SK-N-SH treated with all-trans-retinoic acid at 6 μM for 48 hours (cell line): ENCODE measurements at regions not wholly inside any gene's neighbourhood (a gene's known extent, or its start where the extent isn't known, plus 50 kb on each side); places are given as distances from the start of the nearest gene placed in this dataset.

ENCODE experiments used
- ARNTL ChIP-seq: fragments of 450-650 bp; formaldehyde crosslinking; IDR thresholded peaks from 2 replicates; pipeline ENCODE4 v1.5.0; 2020; ENCODE audit warnings: low read depth, mild to moderate bottlenecking, moderate library complexity, borderline replicate concordance
- CSDC2 ChIP-seq: fragments of 250-450 bp; sonication (Bioruptor Pico); IDR thresholded peaks from 2 replicates; pipeline ENCODE4 v1.5.0; 2020; ENCODE audit warnings: mild to moderate bottlenecking, moderate library complexity
- GLIS3 ChIP-seq: fragments of 250-450 bp; sonication (Bioruptor Pico); IDR thresholded peaks from 2 replicates; pipeline ENCODE4 v1.5.0; 2020; ENCODE audit warnings: mild to moderate bottlenecking, moderate library complexity
- ISL1 ChIP-seq: fragments of 250-450 bp; sonication (Bioruptor Pico); IDR thresholded peaks from 2 replicates; pipeline ENCODE4 v2.1.2; 2022; ENCODE audit warnings: mild to moderate bottlenecking, moderate library complexity
- OSR1 ChIP-seq: fragments of 250-450 bp; sonication (Bioruptor Pico); IDR thresholded peaks from 2 replicates; pipeline ENCODE4 v1.8.0; 2022; ENCODE audit warnings: moderate library complexity, mild to moderate bottlenecking, inconsistent platforms
- PATZ1 ChIP-seq: fragments of 250-450 bp; sonication (Bioruptor Pico); IDR thresholded peaks from 2 replicates; pipeline ENCODE4 v1.8.0; 2020; ENCODE audit warnings: mild to moderate bottlenecking, moderate library complexity, borderline replicate concordance
- POU6F1 ChIP-seq: fragments of 250-450 bp; sonication (Bioruptor Pico); IDR thresholded peaks from 2 replicates; pipeline ENCODE4 v1.8.0; 2021; ENCODE audit warnings: low read depth, mild to moderate bottlenecking, moderate library complexity, borderline replicate concordance
- RARB ChIP-seq: fragments of 250-450 bp; sonication (Bioruptor Pico); IDR thresholded peaks from 2 replicates; pipeline ENCODE4 v1.8.0; 2021; ENCODE audit warnings: mild to moderate bottlenecking, moderate library complexity
- TOX ChIP-seq: fragments of 250-450 bp; sonication (Bioruptor Pico); IDR thresholded peaks from 2 replicates; pipeline ENCODE4 v1.8.0; 2021; ENCODE audit warnings: mild to moderate bottlenecking, moderate library complexity, borderline replicate concordance
- ZC3H10 ChIP-seq: fragments of 250-450 bp; sonication (Bioruptor Pico); IDR thresholded peaks from 2 replicates; pipeline ENCODE4 v1.5.1; 2021; ENCODE audit warnings: mild to moderate bottlenecking, moderate library complexity
- ZFP3 ChIP-seq: fragments of 250-450 bp; sonication (Bioruptor Pico); IDR thresholded peaks from 2 replicates; pipeline ENCODE4 v1.5.0; 2020; ENCODE audit warnings: mild to moderate bottlenecking, moderate library complexity
- ZFP30 ChIP-seq: fragments of 450-650 bp; formaldehyde crosslinking; IDR thresholded peaks from 2 replicates; pipeline ENCODE4 v1.5.0; 2022; ENCODE audit warnings: mild to moderate bottlenecking, moderate library complexity
- ZNF70 ChIP-seq: fragments of 450-650 bp; formaldehyde crosslinking; IDR thresholded peaks from 2 replicates; pipeline ENCODE4 v1.5.0; 2020; ENCODE audit warnings: mild to moderate bottlenecking, moderate library complexity
- ZNF8 ChIP-seq: fragments of 450-650 bp; formaldehyde crosslinking; IDR thresholded peaks from 2 replicates; pipeline ENCODE4 v1.5.0; 2020; ENCODE audit warnings: mild to moderate bottlenecking, moderate library complexity

- TF ChIP-seq ZC3H10 (no peak), ZNF8 (CRISPR knock-in tag) (no peak), ZNF70 (CRISPR knock-in tag) (no peak), ZFP30 (CRISPR knock-in tag) (no peak), TOX (no peak), RARB (CRISPR knock-in tag) (no peak), POU6F1 (CRISPR knock-in tag) (no peak), PATZ1 (CRISPR knock-in tag) (no peak), CSDC2 (CRISPR knock-in tag) (no peak), OSR1 (no peak), ZFP3 (CRISPR knock-in tag) (no peak), ARNTL (no peak), ISL1 (CRISPR knock-in tag) (no peak), GLIS3 (CRISPR knock-in tag) (no peak)
These were observed 997.9 kb upstream of the CELF4 start for GRCh38 chr18:38563396-38563980.
